Aorta (tissue), 5 donors: ENCODE measurements at regions not wholly inside any gene's neighbourhood (a gene's known extent, or its start where the extent isn't known, plus 50 kb on each side); places are given as distances from the start of the nearest gene placed in this dataset.

Experiments
- ATAC-seq: fragments of 200-7000 bp; cut with Tn5 transposase; one replicate; pipeline ENCODE4 v1.9.1; 2022; ENCODE audit warnings: moderate library complexity; ENCODE audit not compliant: low FRiP score
- DNase-seq, 2 donors: peaks; one replicate each; pipeline ENCODE4 v3.0.0-alpha.2; 2020
- H3K27ac ChIP-seq, 2 donors: one replicate each; pipeline ENCODE4 v1.5.1; 2013; ENCODE audit warnings: low read length in 2 of 2, mild to moderate bottlenecking in 2 of 2, moderate library complexity in 2 of 2, control low read depth in 1 of 2, inconsistent platforms in 1 of 2, low read depth in 1 of 2
- H3K27me3 ChIP-seq, 2 donors: one replicate each; pipeline ENCODE4 v1.6.1; 2013; ENCODE audit warnings: control low read depth in 1 of 2, low read length in 1 of 2, mild to moderate bottlenecking in 1 of 2, moderate library complexity in 1 of 2; ENCODE audit not compliant: insufficient read depth in 2 of 2, control insufficient read depth in 1 of 2
- H3K36me3 ChIP-seq, 2 donors: one replicate each; pipeline ENCODE4 v1.6.1; 2013; ENCODE audit warnings: control low read depth in 1 of 2, low read length in 1 of 2, mild to moderate bottlenecking in 1 of 2; ENCODE audit not compliant: insufficient read depth in 2 of 2, control insufficient read depth in 1 of 2
- H3K4me1 ChIP-seq, 2 donors: one replicate each; pipeline ENCODE4 v1.6.1; 2013; ENCODE audit warnings: low read length in 2 of 2, control low read depth in 1 of 2, mild to moderate bottlenecking in 1 of 2, moderate library complexity in 1 of 2; ENCODE audit not compliant: insufficient read depth in 2 of 2, control insufficient read depth in 1 of 2
- H3K4me3 ChIP-seq, 2 donors: one replicate each; pipeline ENCODE4 v1.5.1; 2013; ENCODE audit warnings: low read length in 2 of 2, control low read depth in 1 of 2, mild to moderate bottlenecking in 1 of 2
- H3K9me3 ChIP-seq: one replicate; pipeline ENCODE4 v1.6.1; 2013; ENCODE audit warnings: mild to moderate bottlenecking, low read length; ENCODE audit not compliant: control insufficient read depth
- WGBS, 2 donors: extraction: QIAGEN DNeasy Blood & Tissue Kit; methylation state at CpG; one replicate each; pipeline ENCODE4 v1.1.7; 2013; 5-methylcytosine and 5-hydroxymethylcytosine counted together
- intact Hi-C, 2 donors: fragments of 100-400 bp; cut with DNase I; formaldehyde crosslinking; loops; one replicate each; pipeline versions ENCODE4 v1.14.2 to v1.15.0; 2022
- donor health status: healthy with polysubstance abuse.
- donor health status: Bipolar disorder and iron deficiency.
- donor health status: DM: no; HTN: no; CAD: no.
- donor health status: DM: no; HTN: no; CAD: no.
- donor health status: DM: yes; HTN: yes; CAD: no.

DNA sequence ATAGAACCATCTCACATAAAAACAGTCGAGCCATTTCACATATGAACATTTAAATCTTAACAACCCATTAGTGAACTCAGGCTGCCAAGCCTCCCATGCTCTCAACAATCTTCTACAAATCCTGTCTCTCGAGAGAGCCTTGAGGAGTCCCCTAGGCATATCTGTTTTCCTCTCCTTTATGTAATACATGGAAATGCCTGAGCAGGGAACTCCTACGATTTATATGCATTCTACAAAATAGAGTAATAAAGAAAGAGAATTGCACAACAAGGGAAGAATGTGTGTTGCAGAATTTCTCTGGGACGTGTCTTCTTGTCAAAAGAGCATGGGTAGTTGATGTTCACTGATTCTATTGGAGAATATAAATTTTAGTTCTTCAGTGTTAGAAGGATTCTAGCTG, 101.8 kb upstream of the VCX2 start:
- 74 to 82% methylated on average over 4 of the region's 4 CpGs for WGBS, 2 donors
- intact Hi-C loops = no loop called here

GRCh38 chrX:8273451-8273895, 102.4 kb upstream of the VCX2 start:
- H3K27ac ChIP-seq = no peak overlapping the region
- ATAC-seq = no peak
- no peak overlapping the region for H3K4me3 ChIP-seq
- DNase-seq = no peak
- H3K36me3 ChIP-seq = no peaks in the 10 kb centered on the region
- WGBS, 2 donors = 7 to 19% methylated on average over 5 of the region's 5 CpGs
- no peaks in the 10 kb centered on the region for H3K4me1 ChIP-seq
- intact Hi-C loops = no loop called here
- no peaks in the 10 kb centered on the region for H3K27me3 ChIP-seq
- H3K9me3 ChIP-seq = no peaks in the 10 kb centered on the region

More for the DNA sequence above, 101.8 kb upstream of the VCX2 start:
- H3K4me1 ChIP-seq = no peaks in the 10 kb centered on the region
- DNase-seq (no peak), ATAC-seq (no peak)
- H3K27me3 ChIP-seq = no peaks in the 10 kb centered on the region
- H3K36me3 ChIP-seq = no peaks in the 10 kb centered on the region
- no peak overlapping the region for H3K27ac ChIP-seq
- H3K4me3 ChIP-seq = no peak overlapping the region
- H3K9me3 ChIP-seq = no peaks in the 10 kb centered on the region

- 59 to 67% methylated on average over 2 of the region's 2 CpGs for WGBS, 2 donors
- Histone ChIP-seq H3K4me1 (no peaks in the 10 kb centered on the region), H3K27ac (no peak overlapping the region), H3K36me3 (no peaks in the 10 kb centered on the region), H3K27me3 (no peaks in the 10 kb centered on the region), H3K4me3 (no peak overlapping the region), H3K9me3 (no peaks in the 10 kb centered on the region)
- intact Hi-C loops = no loop called here
- DNase-seq = no peak
- ATAC-seq = no peak
Observed at GRCh38 chrX:8274170-8274569, 103.1 kb upstream of the VCX2 start.

GRCh38 chrX:8278557-8278956, 107.5 kb upstream of the VCX2 start:
- H3K9me3 ChIP-seq = no peaks in the 10 kb centered on the region
- 76 to 94% methylated on average over 3 of the region's 3 CpGs for WGBS, 2 donors
- no peaks in the 10 kb centered on the region for H3K27me3 ChIP-seq
- intact Hi-C loops = no loop called here
- no peaks in the 10 kb centered on the region for H3K4me1 ChIP-seq
- no peaks in the 10 kb centered on the region for H3K36me3 ChIP-seq
- no peak for ATAC-seq
- no peak overlapping the region for H3K4me3 ChIP-seq
- no peak for DNase-seq
- no peak overlapping the region for H3K27ac ChIP-seq

DNA sequence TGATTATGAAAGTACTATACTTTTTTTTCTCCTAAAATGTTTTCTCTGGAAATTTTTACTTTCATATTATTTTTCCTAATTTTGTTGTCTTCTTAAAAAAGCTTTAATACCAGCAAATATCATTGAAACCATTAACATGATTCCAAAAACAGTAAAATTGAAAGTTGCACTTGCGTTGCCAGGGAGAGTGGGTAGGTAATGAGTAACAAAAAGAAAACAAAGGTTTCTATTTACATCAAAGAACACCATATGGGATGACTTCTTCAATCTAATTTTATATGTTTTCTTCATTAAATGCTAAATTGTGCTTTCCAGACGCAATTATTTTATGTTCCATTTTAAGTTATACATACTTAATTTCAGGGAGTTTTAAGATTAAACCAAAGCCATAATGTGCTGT, 108.3 kb upstream of the VCX2 start:
- Histone ChIP-seq H3K4me3 (no peak overlapping the region), H3K4me1 (no peaks in the 10 kb centered on the region), H3K27me3 (no peaks in the 10 kb centered on the region), H3K9me3 (no peaks in the 10 kb centered on the region), H3K36me3 (no peaks in the 10 kb centered on the region), H3K27ac (no peak overlapping the region)
- no peak for ATAC-seq
- 93 to 94% methylated on average over 2 of the region's 2 CpGs for WGBS, 2 donors
- intact Hi-C loops = no loop called here
- DNase-seq = no peak

DNA sequence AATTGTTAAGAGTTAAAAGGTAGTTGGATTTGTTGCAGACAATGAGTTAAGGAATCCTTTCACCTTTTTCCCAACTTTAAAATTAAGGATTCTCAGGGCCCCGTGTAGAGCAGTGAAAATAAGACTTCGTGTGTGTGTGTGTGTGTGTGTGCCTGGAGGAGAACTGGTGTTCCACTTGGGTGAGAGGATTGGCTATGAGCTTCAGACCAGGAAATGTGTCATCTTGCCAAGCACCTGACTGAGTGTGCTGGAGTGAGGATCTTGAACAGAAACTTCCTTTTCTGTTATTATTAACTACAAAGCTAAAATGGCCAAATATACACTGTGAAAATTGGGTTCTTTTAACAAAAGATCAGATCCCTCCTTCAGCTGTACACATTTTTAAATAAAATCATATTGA, 113.1 kb upstream of the VCX2 start:
- ATAC-seq (no peak), DNase-seq (no peak)
- Histone ChIP-seq H3K36me3 (no peaks in the 10 kb centered on the region), H3K27me3 (no peaks in the 10 kb centered on the region), H3K4me1 (no peaks in the 10 kb centered on the region), H3K27ac (no peak overlapping the region), H3K9me3 (no peaks in the 10 kb centered on the region), H3K4me3 (no peak overlapping the region)
- 50 to 59% methylated on average over 2 of the region's 2 CpGs for WGBS, 2 donors
- intact Hi-C loops = no loop called here

- Histone ChIP-seq H3K36me3 (no peaks in the 10 kb centered on the region), H3K4me1 (no peaks in the 10 kb centered on the region), H3K27me3 (no peaks in the 10 kb centered on the region), H3K27ac (no peak overlapping the region), H3K9me3 (no peaks in the 10 kb centered on the region), H3K4me3 (no peak overlapping the region)
- ATAC-seq (no peak), DNase-seq (no peak)
- intact Hi-C loops = no loop called here
Observed at GRCh38 chrX:8288590-8288989, 117.5 kb upstream of the VCX2 start.

DNA sequence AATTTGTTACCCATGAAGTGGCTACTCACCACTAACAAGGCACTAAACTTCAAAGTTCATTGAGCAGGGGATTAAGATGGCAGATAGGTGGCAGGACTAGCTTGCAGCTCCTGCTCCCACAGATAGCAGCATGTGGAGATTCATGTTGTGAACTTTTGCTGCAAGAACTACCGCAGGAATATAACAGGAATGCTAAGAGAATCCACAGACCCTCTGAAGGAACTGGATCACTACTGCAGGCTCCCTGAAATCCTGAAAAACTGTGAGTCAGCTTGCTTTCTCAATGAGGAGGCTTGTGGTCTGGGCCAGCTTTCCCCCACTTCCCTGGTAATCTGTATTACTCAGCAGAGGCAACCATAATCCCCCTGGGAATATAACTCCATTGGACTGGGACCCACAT, 118.5 kb upstream of the VCX2 start:
- Histone ChIP-seq H3K4me1 (no peaks in the 10 kb centered on the region), H3K36me3 (no peaks in the 10 kb centered on the region), H3K9me3 (no peaks in the 10 kb centered on the region), H3K27me3 (no peaks in the 10 kb centered on the region), H3K4me3 (no peak overlapping the region), H3K27ac (no peak overlapping the region)
- no peak for DNase-seq
- ATAC-seq = no peak
- intact Hi-C loops = no loop called here
- WGBS, 2 donors = 91 to 97% methylated on average over 1 of the region's 1 CpG

DNA sequence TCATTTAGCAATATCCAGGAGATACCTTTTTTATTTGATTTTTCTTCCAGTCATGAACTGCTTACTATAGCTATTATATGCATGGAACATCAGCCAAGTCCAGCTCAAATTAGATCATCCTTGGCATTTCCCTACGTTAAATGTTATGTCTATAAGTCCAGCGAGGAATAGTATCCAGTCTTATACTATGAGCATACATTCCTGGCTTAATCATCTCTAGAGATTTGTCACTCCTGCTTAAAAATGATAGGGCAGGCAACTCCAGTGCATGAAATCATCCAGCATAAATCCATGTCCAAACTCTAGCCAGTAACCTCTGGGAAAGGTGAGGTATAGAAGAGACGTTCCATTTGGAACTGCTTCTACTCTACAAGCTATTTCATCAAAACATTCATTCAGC, 126.7 kb upstream of the VCX2 start:
- intact Hi-C loops = no loop called here
- H3K4me3 ChIP-seq = no peak overlapping the region
- H3K27ac ChIP-seq = no peak overlapping the region
- H3K27me3 ChIP-seq = no peaks in the 10 kb centered on the region
- ATAC-seq = no peak
- H3K9me3 ChIP-seq = peaks cover 1% of the 10 kb centered on the region
- H3K36me3 ChIP-seq = no peaks in the 10 kb centered on the region
- H3K4me1 ChIP-seq = no peaks in the 10 kb centered on the region
- DNase-seq = no peak
- 48 to 50% methylated on average over 3 of the region's 3 CpGs for WGBS, 2 donors
